Liver (tissue), 3 donors: ENCODE measurements at regions not wholly inside any gene's neighbourhood (a gene's known extent, or its start where the extent isn't known, plus 50 kb on each side); places are given as distances from the start of the nearest gene placed in this dataset.

Source experiments
- FOXA1 ChIP-seq: IDR thresholded peaks from 2 replicates; pipeline ENCODE4 v1.6.1; 2016; ENCODE audit warnings: antibody characterized with exemption
- GABPA ChIP-seq, 2 donors: IDR thresholded peaks in 1 of 2; conservative IDR thresholded peaks in 1 of 2; 2 replicates each; pipeline ENCODE4 v1.6.1; 2016; ENCODE audit warnings: antibody characterized with exemption in 2 of 2, mild to moderate bottlenecking in 1 of 2, moderate library complexity in 1 of 2
- HNF4G ChIP-seq: IDR thresholded peaks from 2 replicates; pipeline ENCODE4 v1.6.1; 2016; ENCODE audit warnings: antibody characterized with exemption
- RAD21 ChIP-seq, 2 donors: IDR thresholded peaks; 2 replicates each; pipeline ENCODE4 v1.6.1; 2016; ENCODE audit warnings: antibody characterized with exemption in 2 of 2, mild to moderate bottlenecking in 2 of 2
- SP1 ChIP-seq: IDR thresholded peaks from 2 replicates; pipeline ENCODE4 v1.6.1; 2018; ENCODE audit warnings: antibody characterized with exemption, mild to moderate bottlenecking
- YY1 ChIP-seq: IDR thresholded peaks from 2 replicates; pipeline ENCODE4 v1.6.1; 2016; ENCODE audit warnings: antibody characterized with exemption, mild to moderate bottlenecking
- TF ChIP-seq, protein P1 (sequence below): fragments of 150-350 bp; IDR thresholded peaks from 2 replicates; pipeline ENCODE4 v1.5.1; 2017; ENCODE audit warnings: improper control_type of control experiment, low read depth, low read length; ENCODE audit not compliant: missing input control
- TF ChIP-seq, protein P2 (sequence below): IDR thresholded peaks from 2 replicates; pipeline ENCODE4 v1.6.1; 2016; ENCODE audit warnings: antibody characterized with exemption, mild to moderate bottlenecking
- TF ChIP-seq, protein P3 (sequence below): IDR thresholded peaks from 2 replicates; pipeline ENCODE4 v1.6.1; 2016; ENCODE audit warnings: antibody characterized with exemption
- TF ChIP-seq, protein P4 (sequence below): IDR thresholded peaks from 2 replicates; pipeline ENCODE4 v1.6.1; 2016; ENCODE audit warnings: antibody characterized with exemption
- donor health status: healthy.
- donor health status: healthy.

DNA sequence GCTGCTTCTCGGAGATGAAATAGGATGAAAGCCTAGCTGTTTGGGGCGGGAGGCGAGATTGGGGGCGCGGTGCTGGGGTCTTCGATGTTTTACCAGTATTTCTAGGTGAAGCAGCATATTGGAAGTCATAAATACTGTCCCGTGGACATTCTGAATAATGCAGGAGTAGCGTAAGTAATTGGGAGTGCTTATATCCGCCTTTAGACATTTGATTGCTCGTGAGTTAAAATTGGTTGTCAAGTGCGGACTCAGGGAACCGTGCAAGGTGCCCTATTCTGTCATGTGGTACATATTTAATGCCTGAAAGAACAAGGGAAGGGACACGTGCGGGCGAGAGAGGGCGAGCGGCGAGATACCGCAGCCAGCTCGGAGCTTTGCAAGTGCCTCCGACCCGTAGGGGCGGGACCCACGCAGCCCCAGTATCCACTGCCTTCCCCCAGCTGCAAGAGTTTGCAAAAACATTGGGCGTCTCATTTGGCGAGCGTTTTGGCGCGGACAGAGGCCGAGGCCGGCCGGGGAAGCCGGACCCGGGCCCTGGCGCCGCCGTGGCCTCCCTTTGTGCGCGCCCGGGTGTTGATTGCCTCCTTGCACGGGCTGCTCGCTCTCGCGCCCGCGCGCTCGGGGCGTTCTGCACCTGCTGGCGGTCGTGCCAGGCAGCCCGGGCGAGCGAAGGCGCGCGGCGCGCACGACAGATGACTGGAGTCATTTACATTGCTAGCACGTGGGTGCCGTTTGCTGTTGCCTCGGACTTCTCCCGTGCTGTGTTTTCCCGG, 849.8 kb upstream of the RBFOX1 start:
- TF ChIP-seq, protein P1, sequence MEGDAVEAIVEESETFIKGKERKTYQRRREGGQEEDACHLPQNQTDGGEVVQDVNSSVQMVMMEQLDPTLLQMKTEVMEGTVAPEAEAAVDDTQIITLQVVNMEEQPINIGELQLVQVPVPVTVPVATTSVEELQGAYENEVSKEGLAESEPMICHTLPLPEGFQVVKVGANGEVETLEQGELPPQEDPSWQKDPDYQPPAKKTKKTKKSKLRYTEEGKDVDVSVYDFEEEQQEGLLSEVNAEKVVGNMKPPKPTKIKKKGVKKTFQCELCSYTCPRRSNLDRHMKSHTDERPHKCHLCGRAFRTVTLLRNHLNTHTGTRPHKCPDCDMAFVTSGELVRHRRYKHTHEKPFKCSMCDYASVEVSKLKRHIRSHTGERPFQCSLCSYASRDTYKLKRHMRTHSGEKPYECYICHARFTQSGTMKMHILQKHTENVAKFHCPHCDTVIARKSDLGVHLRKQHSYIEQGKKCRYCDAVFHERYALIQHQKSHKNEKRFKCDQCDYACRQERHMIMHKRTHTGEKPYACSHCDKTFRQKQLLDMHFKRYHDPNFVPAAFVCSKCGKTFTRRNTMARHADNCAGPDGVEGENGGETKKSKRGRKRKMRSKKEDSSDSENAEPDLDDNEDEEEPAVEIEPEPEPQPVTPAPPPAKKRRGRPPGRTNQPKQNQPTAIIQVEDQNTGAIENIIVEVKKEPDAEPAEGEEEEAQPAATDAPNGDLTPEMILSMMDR: no peak
- TF ChIP-seq, protein P2, sequence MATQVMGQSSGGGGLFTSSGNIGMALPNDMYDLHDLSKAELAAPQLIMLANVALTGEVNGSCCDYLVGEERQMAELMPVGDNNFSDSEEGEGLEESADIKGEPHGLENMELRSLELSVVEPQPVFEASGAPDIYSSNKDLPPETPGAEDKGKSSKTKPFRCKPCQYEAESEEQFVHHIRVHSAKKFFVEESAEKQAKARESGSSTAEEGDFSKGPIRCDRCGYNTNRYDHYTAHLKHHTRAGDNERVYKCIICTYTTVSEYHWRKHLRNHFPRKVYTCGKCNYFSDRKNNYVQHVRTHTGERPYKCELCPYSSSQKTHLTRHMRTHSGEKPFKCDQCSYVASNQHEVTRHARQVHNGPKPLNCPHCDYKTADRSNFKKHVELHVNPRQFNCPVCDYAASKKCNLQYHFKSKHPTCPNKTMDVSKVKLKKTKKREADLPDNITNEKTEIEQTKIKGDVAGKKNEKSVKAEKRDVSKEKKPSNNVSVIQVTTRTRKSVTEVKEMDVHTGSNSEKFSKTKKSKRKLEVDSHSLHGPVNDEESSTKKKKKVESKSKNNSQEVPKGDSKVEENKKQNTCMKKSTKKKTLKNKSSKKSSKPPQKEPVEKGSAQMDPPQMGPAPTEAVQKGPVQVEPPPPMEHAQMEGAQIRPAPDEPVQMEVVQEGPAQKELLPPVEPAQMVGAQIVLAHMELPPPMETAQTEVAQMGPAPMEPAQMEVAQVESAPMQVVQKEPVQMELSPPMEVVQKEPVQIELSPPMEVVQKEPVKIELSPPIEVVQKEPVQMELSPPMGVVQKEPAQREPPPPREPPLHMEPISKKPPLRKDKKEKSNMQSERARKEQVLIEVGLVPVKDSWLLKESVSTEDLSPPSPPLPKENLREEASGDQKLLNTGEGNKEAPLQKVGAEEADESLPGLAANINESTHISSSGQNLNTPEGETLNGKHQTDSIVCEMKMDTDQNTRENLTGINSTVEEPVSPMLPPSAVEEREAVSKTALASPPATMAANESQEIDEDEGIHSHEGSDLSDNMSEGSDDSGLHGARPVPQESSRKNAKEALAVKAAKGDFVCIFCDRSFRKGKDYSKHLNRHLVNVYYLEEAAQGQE: no peak
- TF ChIP-seq, protein P3, sequence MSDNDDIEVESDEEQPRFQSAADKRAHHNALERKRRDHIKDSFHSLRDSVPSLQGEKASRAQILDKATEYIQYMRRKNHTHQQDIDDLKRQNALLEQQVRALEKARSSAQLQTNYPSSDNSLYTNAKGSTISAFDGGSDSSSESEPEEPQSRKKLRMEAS: no peak
- TF ChIP-seq RAD21 (IDR thresholded peaks at IDR 0.05) (no peak), YY1 (no peak), SP1 (no peak), FOXA1 (no peak), HNF4G (no peak), GABPA (IDR thresholded peaks at IDR 0.05 in 1 of 2, conservative IDR thresholded peaks at IDR 0.05 in 1 of 2) (no peak)
- TF ChIP-seq, protein P4, sequence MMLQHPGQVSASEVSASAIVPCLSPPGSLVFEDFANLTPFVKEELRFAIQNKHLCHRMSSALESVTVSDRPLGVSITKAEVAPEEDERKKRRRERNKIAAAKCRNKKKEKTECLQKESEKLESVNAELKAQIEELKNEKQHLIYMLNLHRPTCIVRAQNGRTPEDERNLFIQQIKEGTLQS: no peak
